GM21576 (cell line): ENCODE measurements at regions not wholly inside any gene's neighbourhood (a gene's known extent, or its start where the extent isn't known, plus 50 kb on each side); places are given as distances from the start of the nearest gene placed in this dataset.
"Not testable (repeated sequence)": the region's sequence is repeated elsewhere in the genome, so short reads cannot be mapped to it uniquely, and the experiment has no call there.

Experiments used
- ATAC-seq: cut with Tn5 transposase; IDR thresholded peaks from one replicate; pipeline ENCODE4 v1.9.1; 2021; ENCODE audit warnings: mild to moderate bottlenecking, moderate library complexity; ENCODE audit not compliant: unreplicated experiment

GRCh38 chr3:102896851-102897621 is 462.2 kb downstream of the ZPLD1 start:
- ATAC-seq, result no peak

- ATAC-seq, result no peak
Measured at GRCh38 chr3:102904629-102905028, 469.8 kb downstream of the ZPLD1 start.

DNA sequence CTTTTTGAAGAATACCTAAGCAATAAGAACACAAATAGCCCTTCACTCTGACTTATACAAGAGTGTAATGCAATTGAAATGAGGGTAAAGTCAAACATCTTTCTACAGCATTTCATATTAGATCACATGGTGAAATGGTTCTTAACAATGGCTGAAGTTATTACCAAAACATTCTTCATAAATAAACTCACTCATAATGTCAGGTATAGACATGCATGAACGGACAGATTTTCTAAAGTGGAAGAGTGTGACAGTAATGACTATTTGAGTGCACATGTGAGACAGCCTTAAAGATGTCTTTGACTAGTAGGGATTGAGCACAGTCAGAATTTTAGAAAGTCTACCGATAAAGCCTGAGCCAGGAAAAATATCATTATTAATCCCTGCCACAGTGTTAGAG is 471.0 kb downstream of the ZPLD1 start:
- ATAC-seq, result no peak

DNA sequence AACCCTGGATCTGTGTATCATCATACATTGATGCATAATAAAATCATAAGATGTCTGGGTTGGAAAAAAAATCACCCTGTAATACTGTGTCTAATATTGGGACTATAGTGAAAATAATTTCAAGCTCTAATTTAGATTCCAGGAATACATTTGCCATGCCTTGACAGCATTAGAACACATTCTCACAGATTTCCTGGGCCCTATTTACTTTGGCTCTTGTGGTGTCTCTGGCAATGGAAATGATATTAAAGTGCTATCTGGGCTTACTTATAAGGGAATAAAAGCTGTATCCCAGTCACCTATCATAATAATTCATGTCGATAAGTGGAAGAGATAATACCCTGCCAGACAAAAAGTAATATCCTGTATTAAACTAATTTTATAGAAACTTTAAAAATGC is 472.0 kb downstream of the ZPLD1 start:
- ATAC-seq, result no peak

- no peak for ATAC-seq
Measured at GRCh38 chr3:102909904-102910303, 475.1 kb downstream of the ZPLD1 start.

- ATAC-seq, result no peak
Measured at GRCh38 chr3:102916532-102916931, 481.7 kb downstream of the ZPLD1 start.

GRCh38 chr3:102926618-102927017 is 491.8 kb downstream of the ZPLD1 start:
- ATAC-seq, result no peak

GRCh38 chr3:102933377-102933776 is 498.6 kb downstream of the ZPLD1 start:
- ATAC-seq, result no peak

DNA sequence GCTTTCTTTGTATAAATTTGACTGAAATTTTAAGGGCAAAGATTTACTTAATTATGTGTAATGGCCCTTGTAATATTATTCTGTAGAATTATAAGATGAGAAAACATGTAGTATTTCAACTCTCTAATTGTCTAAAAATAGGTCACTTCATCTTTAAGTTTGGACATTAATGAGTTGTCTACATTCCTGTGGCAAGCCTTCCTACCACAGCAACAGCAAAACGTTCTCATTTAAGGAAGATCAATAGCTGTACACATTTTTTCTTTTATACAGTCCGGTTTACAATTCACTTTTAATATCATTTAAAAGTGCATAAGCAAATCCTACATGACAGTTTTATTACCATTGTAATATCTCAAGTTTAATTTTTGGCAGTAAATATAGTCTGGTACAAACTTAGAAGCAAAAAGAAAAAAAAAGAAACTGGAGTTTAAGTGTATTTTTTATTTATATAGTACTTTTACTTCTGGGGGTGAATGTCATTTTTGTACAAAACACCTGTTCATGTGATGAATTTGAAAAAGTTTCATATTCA is 501.8 kb downstream of the ZPLD1 start:
- no peak for ATAC-seq

GRCh38 chr3:102941786-102942185 is 507.0 kb downstream of the ZPLD1 start:
- ATAC-seq, result no peak

GRCh38 chr3:102946445-102946844 is 511.6 kb downstream of the ZPLD1 start:
- not testable (repeated sequence) for ATAC-seq

DNA sequence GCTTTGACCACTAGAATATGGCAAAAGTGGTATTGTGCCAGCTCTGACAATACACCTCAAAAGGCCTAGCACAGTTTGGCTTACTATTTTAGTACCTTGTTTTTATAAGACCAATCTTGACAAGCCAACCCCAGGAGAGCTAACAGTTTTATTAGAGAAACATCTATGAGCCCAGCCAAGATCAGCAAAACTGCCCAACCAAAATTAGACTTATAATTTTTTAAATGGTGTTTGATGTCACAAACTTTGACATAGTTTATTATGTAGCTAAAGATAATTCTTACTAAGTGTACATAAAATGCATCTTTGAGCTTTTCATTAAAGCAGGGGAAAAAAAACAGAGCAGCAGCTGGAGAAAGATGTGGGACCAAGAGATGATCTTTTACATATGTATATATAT is 537.5 kb downstream of the ZPLD1 start:
- ATAC-seq, result no peak

- no peak for ATAC-seq
Measured at GRCh38 chr3:102974333-102974732, 539.5 kb downstream of the ZPLD1 start.

DNA sequence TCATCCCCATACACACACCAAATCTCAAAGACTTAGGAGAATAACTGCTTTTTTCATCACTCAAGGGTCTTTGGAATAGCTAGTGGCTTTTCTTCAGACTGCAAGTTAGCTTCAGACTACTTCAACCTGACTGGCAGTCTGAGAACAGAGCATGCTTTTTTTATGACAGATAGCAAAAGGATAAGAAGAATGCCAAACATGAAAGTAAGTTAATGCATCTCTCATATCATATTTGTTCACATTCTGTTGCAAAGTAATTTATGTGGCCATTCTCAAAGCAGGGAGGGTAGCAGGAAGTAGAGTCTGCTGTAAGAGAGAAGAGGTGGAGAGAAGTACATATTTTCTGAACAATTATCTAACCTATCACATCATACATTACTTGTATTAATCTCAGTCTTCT is 544.4 kb downstream of the ZPLD1 start:
- ATAC-seq, result no peak

DNA sequence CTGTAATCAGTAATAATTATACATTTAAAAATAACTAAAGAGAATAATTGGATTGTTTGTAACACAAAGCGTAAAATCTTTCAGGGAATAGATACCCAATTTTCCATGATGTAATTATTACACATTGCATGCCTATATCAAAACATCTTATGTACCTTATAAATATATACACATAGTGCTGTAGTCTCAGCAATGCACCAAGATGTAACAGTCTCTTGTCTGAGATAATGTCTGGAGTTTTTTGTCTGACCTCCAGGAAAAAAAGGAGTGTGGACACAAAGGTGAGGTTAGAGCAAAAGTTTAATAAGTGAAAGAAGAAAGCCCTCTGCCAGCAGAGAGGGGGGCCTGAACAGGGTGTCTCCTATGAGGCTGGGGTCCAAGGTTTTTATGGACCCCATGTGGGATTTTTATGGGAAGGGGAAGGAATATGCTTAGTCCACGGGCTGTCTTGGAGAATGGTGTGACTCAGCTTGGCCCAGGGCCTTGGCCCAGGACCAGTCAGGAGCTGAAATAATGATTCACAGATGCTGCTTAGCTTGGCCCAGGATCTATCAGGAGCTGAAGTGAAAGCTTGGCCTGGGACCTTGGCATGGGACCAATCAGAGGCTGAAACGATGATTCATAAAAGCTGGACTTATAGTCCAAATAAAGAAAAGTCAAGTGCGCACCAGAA is 545.0 kb downstream of the ZPLD1 start:
- no peak for ATAC-seq

DNA sequence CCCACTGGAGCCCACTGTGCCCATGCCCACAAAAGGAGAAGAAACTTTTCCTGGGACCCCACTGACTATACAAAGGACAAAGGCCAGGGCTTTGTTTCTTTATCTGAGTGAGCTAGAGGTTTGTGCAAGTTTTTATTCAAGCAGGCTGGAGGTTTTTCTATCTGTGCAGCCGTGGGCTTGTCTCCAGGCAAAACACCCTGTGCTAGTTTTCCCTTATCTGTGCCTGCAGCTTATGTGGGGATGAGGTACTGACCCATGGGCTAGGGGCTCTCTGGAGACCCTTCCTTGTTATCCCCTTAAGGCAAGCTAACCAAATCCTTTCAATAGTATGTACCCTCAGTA is 545.5 kb downstream of the ZPLD1 start:
- ATAC-seq, result no peak

DNA sequence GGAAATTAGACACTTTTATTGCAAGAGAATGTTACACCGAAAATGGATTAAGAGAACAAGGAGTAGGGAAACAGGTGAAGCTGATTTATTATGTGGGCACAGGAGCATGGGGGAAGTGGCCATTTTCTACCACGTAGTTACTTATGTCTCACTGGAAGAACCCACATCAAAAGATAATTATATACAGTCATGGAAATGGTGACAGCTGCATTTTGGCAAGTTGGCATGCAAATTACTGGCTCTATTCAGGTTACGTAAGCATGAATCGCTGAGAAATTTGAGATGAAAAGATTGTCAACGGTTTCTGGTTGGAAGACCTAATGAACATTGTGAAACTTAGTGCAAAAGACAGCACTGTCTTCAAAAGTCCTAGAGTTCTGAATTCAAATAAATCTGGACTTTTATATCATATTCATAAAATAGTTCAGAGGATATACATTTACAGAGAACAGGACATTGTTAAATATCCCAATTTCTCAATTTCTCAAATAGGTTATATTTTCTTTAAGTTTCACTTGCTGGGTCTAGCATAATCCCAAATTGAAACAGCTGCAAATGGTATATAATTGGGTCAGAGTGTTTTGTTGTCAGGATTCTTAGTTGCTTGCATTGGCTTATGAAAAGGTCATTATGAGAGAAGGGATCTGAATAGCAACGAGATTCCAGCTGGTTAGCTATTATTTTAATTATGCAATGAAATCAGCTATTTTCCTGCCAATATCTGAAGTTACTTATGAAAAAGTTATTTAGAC is 567.8 kb downstream of the ZPLD1 start:
- ATAC-seq, result no peak

- ATAC-seq, result no peak
Measured at GRCh38 chr3:103006526-103007183, 571.8 kb downstream of the ZPLD1 start.

- no peak for ATAC-seq
Measured at GRCh38 chr3:103009609-103010008, 574.8 kb downstream of the ZPLD1 start.

DNA sequence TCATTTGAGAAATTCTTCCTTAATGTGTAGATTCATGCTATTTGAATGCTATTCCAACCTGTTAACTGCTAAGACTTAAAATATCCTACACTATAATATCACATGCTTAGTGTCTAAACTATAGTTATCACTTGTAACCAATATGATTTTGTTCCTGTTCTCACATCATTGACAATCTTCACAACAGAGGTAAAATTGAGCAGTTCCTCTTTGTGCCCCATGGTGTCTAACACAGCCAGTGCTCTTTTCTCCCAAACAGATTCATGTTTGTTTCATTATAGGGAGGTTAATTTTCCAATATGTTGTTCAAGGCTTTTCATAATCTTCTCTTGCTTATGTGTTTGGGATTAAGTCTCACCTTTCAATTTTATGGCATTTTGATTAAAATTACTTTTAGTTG is 591.1 kb downstream of the ZPLD1 start:
- ATAC-seq, result no peak

GRCh38 chr3:103033841-103034240 is 599.0 kb downstream of the ZPLD1 start:
- no peak for ATAC-seq
